K562 (cell line): ENCODE measurements at regions not wholly inside any gene's neighbourhood (a gene's known extent, or its start where the extent isn't known, plus 50 kb on each side); places are given as distances from the start of the nearest gene placed in this dataset.

Experiments used
- ATAC-seq: fragments of 200-7000 bp; cut with Tn5 transposase; 3 replicates; pipeline ENCODE4 v1.9.1; 2020; ENCODE audit warnings: moderate library complexity
- BruUV-seq: library from RNA; stranded (reverse); fragments of 400-500 nt; replicated peaks from 2 replicates; lab custom pipeline; 2021; lab: Mats Ljungman, UMichigan
- CTCF ChIA-PET: fragments of 300-600 bp; formaldehyde crosslinking; extraction: SDS; loops from one replicate; lab custom pipeline; 2021; ENCODE audit warnings: low intra/inter-chr PET ratio; lab: Yijun Ruan, JAX
- POLR2A ChIA-PET: fragments of 300-600, 350-650 bp; sonication (Branson Sonifier 250); formaldehyde crosslinking; extraction: SDS; loops from one replicate; lab custom pipeline; 2021; ENCODE audit warnings: antibody characterized with exemption, inconsistent platforms; lab: Yijun Ruan, JAX
- DNase-seq, 4 experiments: peaks; one replicate each; pipeline versions ENCODE4 v3.0.0 to v3.0.0-alpha.2; 2011 to 2018; ENCODE audit warnings: low spot score in 3 of 4, mixed read lengths in 3 of 4; ENCODE audit errors: extremely low read depth in 1 of 4
- FAIRE-seq: peaks from 2 replicates; lab custom pipeline; 2011; peaks lifted over from hg19 to GRCh38; lab: Jason Lieb, UNC
- H2AFZ ChIP-seq: 2 replicates; pipeline ENCODE4 v1.6.0; 2011; ENCODE audit warnings: low read depth, low read length, control low read depth, inconsistent platforms
- H3K27ac ChIP-seq: fragments of 200-600 bp; 3 replicates; pipeline ENCODE4 v1.8.0; 2011; ENCODE audit warnings: low read depth, mild to moderate bottlenecking, control low read depth, inconsistent platforms, low read length, moderate library complexity, mixed read lengths; ENCODE audit errors: extremely low read depth
- H3K27me3 ChIP-seq, 2 experiments: fragments of 300-600 bp in 1 of 2; 2 replicates in 1 of 2; 3 replicates in 1 of 2; pipeline versions ENCODE4 v1.6.0 to v1.8.0; 2011; ENCODE audit warnings: inconsistent platforms in 2 of 2, low read length in 2 of 2, mild to moderate bottlenecking in 1 of 2, mixed read lengths in 1 of 2, moderate library complexity in 1 of 2; ENCODE audit not compliant: control insufficient read depth in 2 of 2, insufficient read depth in 2 of 2
- H3K36me3 ChIP-seq: fragments of 300-600 bp; 3 replicates; pipeline ENCODE4 v1.8.0; 2011; ENCODE audit warnings: mild to moderate bottlenecking, low read length, inconsistent platforms; ENCODE audit not compliant: control insufficient read depth, insufficient read depth
- H3K4me1 ChIP-seq, 2 experiments: fragments of 200-600 bp in 1 of 2; replicated peaks in 1 of 2; 2 replicates in 1 of 2; 3 replicates in 1 of 2; pipeline versions ENCODE4 v1.5.1 to v1.8.0; 2011; ENCODE audit warnings: inconsistent platforms in 2 of 2, low read length in 2 of 2, mild to moderate bottlenecking in 1 of 2, mixed read lengths in 1 of 2, moderate library complexity in 1 of 2; ENCODE audit not compliant: control insufficient read depth in 2 of 2, insufficient read depth in 2 of 2
- H3K4me2 ChIP-seq: 2 replicates; pipeline ENCODE4 v1.6.1; 2011; ENCODE audit warnings: low read length, control low read depth, inconsistent platforms, mixed read lengths; ENCODE audit not compliant: insufficient read depth
- H3K4me3 ChIP-seq: fragments of 200-600 bp; sonication (generic), shearing (Covaris generic); 2 replicates; pipeline ENCODE4 v1.5.1; 2016; ENCODE audit warnings: control low read depth, inconsistent platforms
- H3K79me2 ChIP-seq: fragments of 200-600 bp; 3 replicates; pipeline ENCODE4 v1.8.0; 2011; ENCODE audit warnings: low read length, inconsistent platforms; ENCODE audit not compliant: control insufficient read depth, insufficient read depth
- H3K9ac ChIP-seq, 2 experiments: 2 replicates each; pipeline versions ENCODE4 v1.6.0 to v1.6.1; 2011; ENCODE audit warnings: low read depth in 2 of 2, low read length in 2 of 2, control low read depth in 1 of 2, inconsistent platforms in 1 of 2, mild to moderate bottlenecking in 1 of 2, mixed read lengths in 1 of 2; ENCODE audit not compliant: insufficient read depth in 1 of 2
- H3K9me1 ChIP-seq: one replicate; pipeline ENCODE4 v1.6.0; 2011; ENCODE audit warnings: inconsistent platforms, mild to moderate bottlenecking, low read length, moderate library complexity; ENCODE audit not compliant: control insufficient read depth, insufficient read depth
- H3K9me3 ChIP-seq: replicated peaks from 2 replicates; pipeline ENCODE4 v1.5.1; 2011; ENCODE audit warnings: low read depth, low read length, inconsistent platforms; ENCODE audit not compliant: control insufficient read depth, insufficient read depth
- H4K20me1 ChIP-seq: replicated peaks from 2 replicates; pipeline ENCODE4 v1.6.1; 2011; ENCODE audit warnings: low read length, inconsistent platforms, mixed read lengths; ENCODE audit not compliant: control insufficient read depth, insufficient read depth
- ARID2 ChIP-seq: fragments of 450-650 bp; IDR thresholded peaks from 2 replicates; pipeline ENCODE4 v1.6.1; 2017; ENCODE audit warnings: antibody characterized with exemption, mild to moderate bottlenecking
- CBFA2T2 ChIP-seq: fragments of 450-650 bp; conservative IDR thresholded peaks from 2 replicates; pipeline ENCODE4 v1.6.1; 2017; ENCODE audit warnings: mild to moderate bottlenecking
- CC2D1A ChIP-seq: fragments of 450-650 bp; IDR thresholded peaks from 2 replicates; pipeline ENCODE4 v1.6.1; 2017; ENCODE audit warnings: mild to moderate bottlenecking
- CHCHD3 ChIP-seq: fragments of 250-450 bp; sonication (Bioruptor Pico); IDR thresholded peaks from 2 replicates; pipeline ENCODE4 v2.1.2; 2022; ENCODE audit warnings: mild to moderate bottlenecking
- CREB1 ChIP-seq, 2 experiments: sonication (generic) in 1 of 2; formaldehyde crosslinking in 1 of 2; IDR thresholded peaks; 2 replicates each; pipeline versions ENCODE4 v1.6.1 to v1.8.0; 2012 to 2022; ENCODE audit warnings: inconsistent platforms in 1 of 2, mild to moderate bottlenecking in 1 of 2, missing genetic modification reagents in 1 of 2, moderate library complexity in 1 of 2
- EGR1 ChIP-seq: fragments of 450-650 bp; conservative IDR thresholded peaks from 2 replicates; pipeline ENCODE4 v1.6.1; 2017; ENCODE audit warnings: mild to moderate bottlenecking
- FOXA1 ChIP-seq: fragments of 450-650 bp; IDR thresholded peaks from 2 replicates; pipeline ENCODE4 v1.6.1; 2016; ENCODE audit warnings: mild to moderate bottlenecking, borderline replicate concordance
- FOXK1 ChIP-seq: sonication (generic); formaldehyde crosslinking; IDR thresholded peaks from 2 replicates; pipeline ENCODE4 v1.8.0; 2022; ENCODE audit warnings: missing genetic modification reagents, mild to moderate bottlenecking, borderline replicate concordance
- ILK ChIP-seq: fragments of 450-650 bp; IDR thresholded peaks from 2 replicates; pipeline ENCODE4 v1.6.1; 2016; ENCODE audit warnings: missing genetic modification characterization, low read depth, mild to moderate bottlenecking, missing compliant biosample characterization, moderate library complexity, borderline replicate concordance
- KAT8 ChIP-seq: fragments of 450-650 bp; IDR thresholded peaks from 2 replicates; pipeline ENCODE4 v1.6.1; 2016; ENCODE audit warnings: low read depth, mild to moderate bottlenecking
- RBM14 ChIP-seq: fragments of 200-400 bp; formaldehyde crosslinking; IDR thresholded peaks from 2 replicates; pipeline ENCODE4 v1.6.1; 2018; ENCODE audit warnings: low read depth, mild to moderate bottlenecking, low read length, moderate library complexity, borderline replicate concordance; ENCODE audit not compliant: insufficient read depth
- RBM25 ChIP-seq: fragments of 200-400 bp; formaldehyde crosslinking; IDR thresholded peaks from 2 replicates; pipeline ENCODE4 v1.6.1; 2018; ENCODE audit warnings: low read length, low read depth, moderate library complexity; ENCODE audit not compliant: severe bottlenecking
- ZKSCAN8 ChIP-seq: fragments of 200-800 bp; sonication (Bioruptor generic); IDR thresholded peaks from 2 replicates; pipeline ENCODE4 v1.6.1; 2016; ENCODE audit warnings: missing genetic modification characterization, missing compliant biosample characterization
- ZNF561 ChIP-seq: fragments of 450-650 bp; formaldehyde crosslinking; conservative IDR thresholded peaks from 2 replicates; pipeline ENCODE4 v1.4.0; 2020; ENCODE audit warnings: mild to moderate bottlenecking, moderate library complexity
- ZNF785 ChIP-seq: fragments of 250-450 bp; sonication (Bioruptor Pico); IDR thresholded peaks from 2 replicates; pipeline ENCODE4 v1.4.0; 2020; ENCODE audit warnings: mild to moderate bottlenecking
- WGBS: fragments of 100-300 bp; shearing (Covaris generic); methylation state at CpG from one replicate; pipeline ENCODE4 v1.1.6; 2016; ENCODE audit warnings: low coverage, mixed read lengths; ENCODE audit not compliant: insufficient coverage; ENCODE audit errors: missing lambda C conversion rate; 5-methylcytosine and 5-hydroxymethylcytosine counted together
- in situ Hi-C: fragments of 300-500 bp; cut with MboI; formaldehyde crosslinking; loops from 4 replicates; pipeline ENCODE4 v1.15.0; 2018; ENCODE audit warnings: inconsistent platforms, mixed read lengths
- intact Hi-C: fragments of 100-400 bp; cut with micrococcal nuclease; formaldehyde crosslinking; loops from 2 replicates; pipeline ENCODE4 v1.14.2; 2022
- TF ChIP-seq, protein P1 (sequence below): sonication (generic); formaldehyde crosslinking; IDR thresholded peaks from 2 replicates; pipeline ENCODE4 v1.9.0; 2022; ENCODE audit warnings: mild to moderate bottlenecking, missing genetic modification reagents
- TF ChIP-seq, protein P2 (sequence below): sonication (generic); formaldehyde crosslinking; IDR thresholded peaks from 2 replicates; pipeline ENCODE4 v1.9.0; 2022; ENCODE audit warnings: mild to moderate bottlenecking, missing genetic modification reagents

DNA sequence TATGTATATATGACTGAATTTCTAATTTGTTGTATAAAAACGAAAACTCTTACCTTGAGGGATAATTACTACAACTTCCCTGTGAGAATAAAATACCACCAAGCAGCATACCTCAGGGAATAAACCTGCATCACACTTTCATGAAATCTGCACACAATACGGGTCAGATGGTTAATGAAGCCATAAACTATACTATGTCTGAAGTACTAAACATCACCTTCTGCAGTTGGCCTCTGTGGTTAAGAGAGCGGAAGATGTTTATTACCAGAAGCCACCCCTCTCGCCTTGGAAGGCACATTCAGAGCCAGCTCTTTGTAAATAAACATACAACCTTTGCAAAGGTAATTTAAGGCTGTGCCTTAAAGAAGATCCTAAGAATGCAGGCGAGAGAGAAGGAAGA is 462.1 kb upstream of the NR2F2 start:
- H3K4me1 ChIP-seq, result no peaks in the 10 kb centered on the region
- no peak for FAIRE-seq
- H3K9me3 ChIP-seq, result no peaks in the 10 kb centered on the region
- BruUV-seq, result no TSS peak
- intact Hi-C loops, result no loop called here
- 51% methylated on average over 5 of the region's 5 CpGs for whole genome bisulfite sequencing
- no peaks in the 10 kb centered on the region for H3K36me3 ChIP-seq
- TF ChIP-seq FOXA1 (no peak), CHCHD3 (CRISPR knock-in tag) (no peak), ARID2 (no peak)
- TF ChIP-seq, all 486 proteins: peak for 0
- ChIA-PET POLR2A (no interaction called here), CTCF (no interaction called here)
- Histone ChIP-seq H3K4me3 (no peak overlapping the region), H3K27ac (no peak overlapping the region), H3K27me3 (no peaks in the 10 kb centered on the region), H4K20me1 (no peaks in the 10 kb centered on the region), H3K9ac (no peak overlapping the region), H3K9me1 (no peaks in the 10 kb centered on the region), H2AFZ (no peak overlapping the region), H3K79me2 (no peaks in the 10 kb centered on the region), H3K4me2 (no peak overlapping the region)
- no peak for ATAC-seq
- DNase-seq, result no peak
- in situ Hi-C loops, result no loop called here

- Histone ChIP-seq H3K36me3 (no peaks in the 10 kb centered on the region), H3K9ac (no peak overlapping the region; a peak in 1 of 4 replicates), H3K27me3 (no peaks in the 10 kb centered on the region), H3K4me3 (no peak overlapping the region), H3K9me1 (no peaks in the 10 kb centered on the region), H4K20me1 (no peaks in the 10 kb centered on the region), H3K9me3 (no peaks in the 10 kb centered on the region), H2AFZ (no peak overlapping the region), H3K4me2 (no peak overlapping the region), H3K79me2 (no peaks in the 10 kb centered on the region), H3K4me1 (no peaks in the 10 kb centered on the region), H3K27ac (no peak overlapping the region)
- in situ Hi-C loops, result no loop called here
- 74% methylated on average over 13 of the region's 13 CpGs for WGBS
- no peak for DNase-seq
- no peak for ATAC-seq
- ChIA-PET POLR2A (no interaction called here), CTCF (no interaction called here)
- no peak for FAIRE-seq
- intact Hi-C loops, result no loop called here
- no TSS peak for BruUV-seq
- TF ChIP-seq RBM14, result no peak
- TF ChIP-seq, protein P1, sequence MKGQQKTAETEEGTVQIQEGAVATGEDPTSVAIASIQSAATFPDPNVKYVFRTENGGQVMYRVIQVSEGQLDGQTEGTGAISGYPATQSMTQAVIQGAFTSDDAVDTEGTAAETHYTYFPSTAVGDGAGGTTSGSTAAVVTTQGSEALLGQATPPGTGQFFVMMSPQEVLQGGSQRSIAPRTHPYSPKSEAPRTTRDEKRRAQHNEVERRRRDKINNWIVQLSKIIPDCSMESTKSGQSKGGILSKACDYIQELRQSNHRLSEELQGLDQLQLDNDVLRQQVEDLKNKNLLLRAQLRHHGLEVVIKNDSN (CRISPR knock-in tag), result no peak
- TF ChIP-seq CBFA2T2, result no peak
- no peak for TF ChIP-seq RBM25
- TF ChIP-seq, protein P2, sequence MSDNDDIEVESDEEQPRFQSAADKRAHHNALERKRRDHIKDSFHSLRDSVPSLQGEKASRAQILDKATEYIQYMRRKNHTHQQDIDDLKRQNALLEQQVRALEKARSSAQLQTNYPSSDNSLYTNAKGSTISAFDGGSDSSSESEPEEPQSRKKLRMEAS (CRISPR knock-in tag), result no peak
- TF ChIP-seq EGR1, result no peak
- TF ChIP-seq ILK, result no peak
- TF ChIP-seq ZKSCAN8, result no peak
- no peak for TF ChIP-seq KAT8
- no peak for TF ChIP-seq FOXK1 (CRISPR knock-in tag)
- TF ChIP-seq CHCHD3 (CRISPR knock-in tag), result no peak
- TF ChIP-seq ZNF785 (CRISPR knock-in tag), result no peak
- TF ChIP-seq ZNF561 (CRISPR knock-in tag), result no peak
- TF ChIP-seq CREB1 (IDR thresholded peaks at IDR 0.05), result no peak
- no peak for TF ChIP-seq CREB1 (CRISPR knock-in tag; IDR thresholded peaks at IDR 0.05)
- no peak for TF ChIP-seq CC2D1A
These were observed 461.5 kb upstream of the NR2F2 start for GRCh38 chr15:95868970-95869369.
